RWPE2 (cell line): ENCODE measurements at regions not wholly inside any gene's neighbourhood (a gene's known extent, or its start where the extent isn't known, plus 50 kb on each side); places are given as distances from the start of the nearest gene placed in this dataset.

ENCODE experiments used
- ATAC-seq: fragments of 200-7000 bp; cut with Tn5 transposase; 3 replicates; pipeline ENCODE4 v1.9.1; 2021; ENCODE audit warnings: low read depth
- DNase-seq: peaks from one replicate; pipeline ENCODE4 v3.0.0-alpha.2; 2020; ENCODE audit warnings: low spot score
- H3K27ac ChIP-seq: fragments of 450-650 bp; 2 replicates; pipeline ENCODE4 v1.5.1; 2017; ENCODE audit warnings: mild to moderate bottlenecking; ENCODE audit not compliant: poor library complexity, severe bottlenecking
- H3K27me3 ChIP-seq: fragments of 250-450 bp; sonication (Bioruptor Pico); 2 replicates; pipeline ENCODE4 v1.5.1; 2021; ENCODE audit warnings: mild to moderate bottlenecking, moderate library complexity; ENCODE audit not compliant: insufficient read depth, poor library complexity, severe bottlenecking
- H3K36me3 ChIP-seq: fragments of 250-450 bp; sonication (Bioruptor Pico); 2 replicates; pipeline ENCODE4 v1.5.1; 2020; ENCODE audit warnings: low read depth, mild to moderate bottlenecking, moderate library complexity
- H3K4me1 ChIP-seq: fragments of 250-450 bp; sonication (Bioruptor Pico); 2 replicates; pipeline ENCODE4 v1.5.1; 2021; ENCODE audit warnings: mild to moderate bottlenecking, moderate library complexity; ENCODE audit not compliant: insufficient read depth, poor library complexity, severe bottlenecking
- H3K4me3 ChIP-seq: fragments of 250-450 bp; sonication (Bioruptor Pico); 2 replicates; pipeline ENCODE4 v1.5.1; 2021; ENCODE audit warnings: mild to moderate bottlenecking, moderate library complexity; ENCODE audit not compliant: severe bottlenecking
- H3K9me3 ChIP-seq: fragments of 250-450 bp; sonication (Bioruptor Pico); 2 replicates; pipeline ENCODE4 v1.5.1; 2021; ENCODE audit warnings: mild to moderate bottlenecking, moderate library complexity; ENCODE audit not compliant: severe bottlenecking
- TF ChIP-seq, protein P1 (sequence below): fragments of 450-650 bp; IDR thresholded peaks from one replicate; pipeline ENCODE4 v1.5.1; 2017; ENCODE audit warnings: mild to moderate bottlenecking, moderate library complexity; ENCODE audit not compliant: poor library complexity, severe bottlenecking

DNA sequence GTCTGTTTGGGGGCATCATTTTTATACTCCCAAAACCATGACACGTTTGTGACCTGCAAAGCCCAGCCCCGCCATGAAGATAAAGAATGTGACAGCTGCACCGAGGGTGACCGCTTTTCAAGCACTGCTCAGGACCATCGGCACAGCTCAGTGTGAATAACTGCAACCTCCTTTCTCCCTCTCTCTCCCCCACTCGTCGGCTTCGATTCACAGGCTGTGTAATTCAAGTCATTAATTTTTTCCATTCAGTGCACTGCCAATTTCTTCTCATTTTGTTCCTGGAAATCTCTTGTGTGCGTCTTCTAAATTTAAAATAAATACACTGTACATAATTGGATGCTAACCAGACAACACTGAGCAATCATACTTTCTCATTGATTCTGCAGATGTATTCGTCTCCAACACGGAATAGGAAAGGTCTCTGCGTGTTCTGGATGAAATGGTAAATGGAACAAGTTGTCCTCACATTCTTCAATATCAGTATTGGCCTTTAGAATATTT is 260.8 kb downstream of the TTC8 start:
- Histone ChIP-seq H3K4me1 (no peaks in the 10 kb centered on the region), H3K9me3 (no peaks in the 10 kb centered on the region), H3K27ac (no peak overlapping the region), H3K4me3 (no peak overlapping the region), H3K27me3 (no peaks in the 10 kb centered on the region), H3K36me3 (no peaks in the 10 kb centered on the region)
- no peak for DNase-seq
- TF ChIP-seq, protein P1, sequence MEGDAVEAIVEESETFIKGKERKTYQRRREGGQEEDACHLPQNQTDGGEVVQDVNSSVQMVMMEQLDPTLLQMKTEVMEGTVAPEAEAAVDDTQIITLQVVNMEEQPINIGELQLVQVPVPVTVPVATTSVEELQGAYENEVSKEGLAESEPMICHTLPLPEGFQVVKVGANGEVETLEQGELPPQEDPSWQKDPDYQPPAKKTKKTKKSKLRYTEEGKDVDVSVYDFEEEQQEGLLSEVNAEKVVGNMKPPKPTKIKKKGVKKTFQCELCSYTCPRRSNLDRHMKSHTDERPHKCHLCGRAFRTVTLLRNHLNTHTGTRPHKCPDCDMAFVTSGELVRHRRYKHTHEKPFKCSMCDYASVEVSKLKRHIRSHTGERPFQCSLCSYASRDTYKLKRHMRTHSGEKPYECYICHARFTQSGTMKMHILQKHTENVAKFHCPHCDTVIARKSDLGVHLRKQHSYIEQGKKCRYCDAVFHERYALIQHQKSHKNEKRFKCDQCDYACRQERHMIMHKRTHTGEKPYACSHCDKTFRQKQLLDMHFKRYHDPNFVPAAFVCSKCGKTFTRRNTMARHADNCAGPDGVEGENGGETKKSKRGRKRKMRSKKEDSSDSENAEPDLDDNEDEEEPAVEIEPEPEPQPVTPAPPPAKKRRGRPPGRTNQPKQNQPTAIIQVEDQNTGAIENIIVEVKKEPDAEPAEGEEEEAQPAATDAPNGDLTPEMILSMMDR, result no peak
- no peak for ATAC-seq

DNA sequence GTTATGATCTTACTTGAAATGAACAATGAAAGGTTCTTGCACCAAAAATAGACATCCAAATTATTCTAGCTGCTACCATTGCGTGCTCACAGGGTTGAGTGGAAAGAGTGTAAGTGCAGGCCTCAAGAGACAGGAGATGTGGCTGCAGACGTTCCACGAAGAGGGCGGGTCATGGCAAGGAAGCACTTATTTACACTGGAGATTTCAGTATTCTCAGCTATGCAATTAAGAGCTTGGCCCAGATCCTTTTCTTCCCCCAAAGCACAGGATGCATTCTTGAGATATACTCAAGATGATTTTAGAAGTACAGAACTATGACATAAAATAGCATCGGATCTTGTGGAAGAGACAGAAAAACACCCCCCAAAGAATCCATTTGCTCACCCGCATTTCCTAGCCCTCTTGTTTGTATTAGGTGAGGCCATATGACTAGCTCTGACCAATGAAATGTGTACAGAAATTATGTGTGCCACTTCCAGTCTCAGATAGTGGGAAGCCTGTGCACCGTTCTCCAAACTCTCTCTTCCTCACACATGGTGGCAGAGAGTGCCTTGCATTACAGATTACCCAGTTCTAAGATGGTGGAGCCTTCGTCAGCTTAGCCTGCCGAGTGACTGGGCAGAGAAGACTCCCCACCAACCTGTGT is 261.4 kb downstream of the TTC8 start:
- H3K4me1 ChIP-seq, result no peaks in the 10 kb centered on the region
- H3K27ac ChIP-seq, result no peak overlapping the region
- ATAC-seq (no peak), DNase-seq (no peak)
- no peaks in the 10 kb centered on the region for H3K36me3 ChIP-seq
- H3K4me3 ChIP-seq, result no peak overlapping the region
- H3K27me3 ChIP-seq, result no peaks in the 10 kb centered on the region
- H3K9me3 ChIP-seq, result no peaks in the 10 kb centered on the region
- TF ChIP-seq, protein P1, result no peak

DNA sequence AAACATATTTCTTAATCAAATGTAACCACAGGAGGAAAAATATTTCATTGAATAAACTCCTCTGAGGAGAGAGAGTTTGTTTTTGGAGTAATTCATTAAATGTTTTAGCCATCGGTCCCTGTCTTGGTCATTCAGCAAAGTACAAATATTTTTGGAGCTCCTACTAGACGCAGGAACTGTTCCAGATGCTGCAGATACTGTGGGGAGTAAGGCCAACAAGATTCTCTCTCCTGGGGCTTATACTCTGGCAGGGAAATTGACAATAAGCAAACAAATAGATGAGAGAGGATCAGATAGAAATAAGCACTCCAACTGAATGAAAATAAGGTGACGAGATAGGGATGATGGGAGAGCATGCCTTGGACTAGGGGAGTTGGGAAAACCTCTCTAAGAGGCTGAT is 264.1 kb downstream of the TTC8 start:
- TF ChIP-seq, protein P1, result no peak
- ATAC-seq (no peak), DNase-seq (no peak)
- Histone ChIP-seq H3K9me3 (no peaks in the 10 kb centered on the region), H3K4me3 (no peak overlapping the region), H3K27me3 (no peaks in the 10 kb centered on the region), H3K4me1 (no peaks in the 10 kb centered on the region), H3K27ac (no peak overlapping the region), H3K36me3 (no peaks in the 10 kb centered on the region)

DNA sequence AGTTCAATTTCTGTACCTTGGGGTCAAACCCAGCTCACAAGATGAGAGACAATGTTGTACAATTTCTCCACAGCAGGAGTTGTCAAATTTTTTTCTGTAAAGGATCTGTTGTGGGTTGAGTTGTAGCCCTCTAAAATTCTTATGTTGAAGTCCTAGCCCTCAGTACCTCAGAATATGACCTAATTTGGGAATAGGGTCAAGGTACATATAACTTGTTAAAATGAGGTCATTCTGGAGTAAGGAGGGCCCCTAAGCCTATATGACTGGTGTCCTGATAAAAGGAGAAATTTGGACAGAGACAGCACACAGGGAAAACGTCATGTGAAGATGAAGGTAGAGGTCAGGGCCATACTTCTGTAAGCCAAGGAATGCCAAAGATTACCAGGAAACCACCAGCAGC is 264.9 kb downstream of the TTC8 start:
- DNase-seq (no peak), ATAC-seq (no peak)
- Histone ChIP-seq H3K27ac (no peak overlapping the region), H3K4me3 (no peak overlapping the region), H3K36me3 (no peaks in the 10 kb centered on the region), H3K27me3 (no peaks in the 10 kb centered on the region), H3K4me1 (no peaks in the 10 kb centered on the region), H3K9me3 (no peaks in the 10 kb centered on the region)
- TF ChIP-seq, protein P1, result no peak

DNA sequence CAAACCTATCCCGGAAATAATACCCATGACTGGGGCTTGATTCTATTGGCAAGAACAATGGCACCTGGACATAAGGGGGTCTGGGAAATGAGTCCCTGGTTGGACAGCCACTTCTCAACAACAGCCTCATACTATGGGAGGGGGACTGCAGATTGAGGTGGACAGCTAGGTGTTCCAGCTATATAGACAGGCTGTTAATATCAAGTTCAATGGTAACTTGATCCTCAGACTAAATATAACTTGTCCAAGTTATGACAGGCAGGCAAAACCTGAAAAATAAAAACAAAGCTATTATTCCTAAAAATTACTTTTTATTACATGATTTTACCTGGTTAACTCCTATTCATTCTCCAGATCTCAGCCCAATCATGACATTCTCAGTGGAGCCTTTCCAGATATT is 267.3 kb downstream of the TTC8 start:
- no peaks in the 10 kb centered on the region for H3K36me3 ChIP-seq
- no peaks in the 10 kb centered on the region for H3K27me3 ChIP-seq
- TF ChIP-seq, protein P1, result no peak
- H3K4me1 ChIP-seq, result no peaks in the 10 kb centered on the region
- no peak overlapping the region for H3K4me3 ChIP-seq
- DNase-seq, result no peak
- no peaks in the 10 kb centered on the region for H3K9me3 ChIP-seq
- H3K27ac ChIP-seq, result no peak overlapping the region
- no peak for ATAC-seq
